AG08395 (cell line): ENCODE measurements at regions not wholly inside any gene's neighbourhood (a gene's known extent, or its start where the extent isn't known, plus 50 kb on each side); places are given as distances from the start of the nearest gene placed in this dataset.

Source experiments
- DNase-seq: peaks from one replicate; pipeline ENCODE4 v3.0.0; 2012; ENCODE audit warnings: mixed read lengths, low spot score

DNA sequence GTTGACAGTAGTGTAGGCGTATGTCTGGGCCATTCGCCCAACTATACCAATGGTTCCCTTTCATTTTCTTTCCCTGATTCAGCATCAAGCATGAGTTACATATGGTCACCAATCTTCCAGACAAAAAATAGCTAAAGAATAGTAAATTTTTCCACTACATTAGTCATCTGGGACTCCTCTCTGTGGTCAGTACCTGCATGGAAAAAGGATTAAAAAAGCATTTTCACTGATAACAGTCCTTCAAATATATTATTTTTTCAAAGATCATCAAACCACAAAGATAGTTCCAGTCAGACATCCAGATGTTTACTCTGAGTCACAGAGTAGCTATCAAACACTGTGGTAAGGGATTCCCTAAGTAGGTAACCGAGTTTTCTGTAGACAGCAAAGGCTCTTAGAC, 302.6 kb upstream of the SEMA3D start:
- DNase-seq = peak; percentile 54

DNA sequence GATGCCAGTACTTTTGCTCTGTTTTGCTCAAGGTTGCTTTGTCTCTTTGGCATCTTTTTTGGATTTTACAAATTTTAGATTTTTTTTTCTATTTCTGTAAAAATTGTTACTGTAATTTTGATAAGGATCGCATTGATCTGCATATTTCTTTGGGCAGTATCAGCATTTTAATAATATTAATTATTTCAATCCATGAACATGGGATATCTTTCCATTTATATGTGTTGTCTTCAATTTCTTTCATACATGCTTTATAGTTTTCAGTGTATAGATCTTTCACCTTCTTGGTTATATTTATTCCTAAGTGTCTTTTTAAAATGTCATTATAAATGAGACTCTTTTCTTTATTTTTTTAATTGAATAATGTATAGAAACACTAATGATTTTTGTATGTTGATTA, 301.6 kb upstream of the SEMA3D start:
- DNase-seq = no peak

DNA sequence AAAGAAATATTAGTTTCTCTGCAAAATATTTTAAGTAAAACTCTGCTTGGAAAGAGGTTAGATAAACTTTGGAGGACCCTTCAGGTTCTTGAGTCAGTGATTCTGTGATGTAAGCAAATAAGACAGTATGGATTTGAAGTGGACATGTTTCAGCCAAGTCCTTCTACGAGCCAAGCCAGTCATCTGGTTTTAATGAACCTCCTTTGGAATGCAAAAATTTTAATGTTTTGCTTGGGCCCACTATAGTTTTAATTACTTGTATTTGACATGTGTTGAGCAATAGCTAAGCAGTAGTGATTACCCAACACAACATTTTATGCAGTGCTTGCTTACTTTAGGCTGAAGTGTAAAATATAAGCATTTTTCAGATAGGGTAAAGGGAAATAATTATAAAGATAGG, 296.3 kb upstream of the SEMA3D start:
- DNase-seq = peak; percentile 40

DNA sequence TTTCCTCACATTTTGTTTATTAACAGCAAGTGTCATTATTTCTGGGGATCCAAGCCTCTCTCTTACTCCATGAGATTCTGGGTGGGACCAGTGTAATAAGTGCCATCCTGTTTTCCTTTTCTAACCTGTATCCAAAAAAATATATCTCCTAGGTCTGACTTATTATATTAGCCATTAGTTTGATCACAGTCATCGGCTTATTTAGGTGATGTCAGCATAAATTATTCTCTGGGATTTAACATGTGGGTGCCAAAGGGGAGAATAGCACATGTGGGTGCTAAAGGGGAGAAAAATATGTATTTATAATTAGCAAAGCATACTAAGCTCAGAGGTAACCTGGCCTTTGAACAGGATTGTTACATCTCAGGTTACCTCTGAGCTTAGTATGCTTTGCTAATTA, 293.8 kb upstream of the SEMA3D start:
- DNase-seq = no peak

DNA sequence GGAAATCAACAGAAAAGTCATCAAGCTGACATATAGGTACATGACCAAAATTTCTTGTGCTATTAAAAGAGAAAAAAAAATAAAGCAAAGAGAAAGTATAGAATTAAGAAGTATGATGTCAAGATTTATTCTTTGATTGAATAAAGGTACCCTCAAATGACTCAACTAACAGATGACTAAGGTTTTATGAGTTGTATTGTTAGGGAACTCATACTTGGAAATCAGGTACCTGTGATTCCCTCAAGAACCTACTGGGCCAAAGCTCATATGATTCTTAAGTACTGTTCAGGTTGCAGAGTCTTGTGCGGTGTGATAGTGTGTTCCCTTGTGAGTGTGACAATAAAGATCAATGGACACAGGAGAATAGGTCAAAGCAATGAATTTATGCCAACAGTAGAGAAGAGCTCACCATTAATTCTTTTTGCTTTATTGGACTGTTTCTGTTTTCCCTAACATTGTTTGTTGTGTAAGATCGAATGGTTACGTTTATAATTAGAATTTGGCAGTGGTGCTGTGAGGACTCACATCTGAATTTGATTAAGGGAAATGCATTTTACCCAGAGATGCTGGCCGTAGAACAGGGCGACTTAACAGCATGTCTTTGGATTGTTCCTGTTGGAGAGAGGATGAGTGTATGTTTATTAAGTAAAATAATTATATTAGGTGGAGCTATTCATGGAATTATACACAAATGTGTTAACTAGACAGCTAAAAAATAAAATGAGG, 293.2 kb upstream of the SEMA3D start:
- DNase-seq = peak; percentile 70

DNA sequence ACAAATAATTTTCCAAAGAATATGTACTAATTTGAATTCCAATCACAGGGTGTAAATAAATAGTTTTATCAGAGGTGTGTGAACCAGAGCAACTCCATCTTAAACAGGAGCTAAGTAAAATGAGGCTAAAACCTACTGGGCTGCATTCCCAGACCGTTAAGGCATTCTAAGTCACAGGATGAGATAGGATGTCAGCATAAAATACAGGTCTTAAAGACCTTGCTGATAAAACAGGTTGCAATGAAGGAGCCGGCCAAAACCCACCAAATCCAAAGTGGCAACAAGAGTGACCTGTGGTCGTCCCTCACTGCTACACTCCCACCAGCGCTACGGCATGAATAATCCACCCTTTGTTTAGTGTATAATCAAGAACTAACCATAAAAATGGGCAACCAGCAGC, 291.7 kb upstream of the SEMA3D start:
- no peak for DNase-seq

DNA sequence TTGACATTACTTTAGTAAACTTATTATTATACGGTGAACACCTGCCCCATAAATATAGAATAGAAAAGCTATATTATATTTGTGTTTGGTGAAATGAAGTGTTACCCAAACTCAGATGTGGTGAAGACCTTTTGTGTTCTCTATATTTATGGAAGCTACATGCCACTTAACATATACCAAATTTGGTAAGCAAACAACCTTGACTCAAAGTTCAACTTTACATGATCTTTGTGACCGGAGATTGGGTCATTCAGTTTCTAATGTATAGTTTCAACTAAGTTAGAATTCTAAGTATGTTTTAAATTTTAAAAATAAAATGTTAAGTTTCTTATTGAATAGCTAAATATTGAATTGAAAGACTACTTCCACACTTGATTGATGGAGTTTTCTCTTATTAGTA, 288.6 kb upstream of the SEMA3D start:
- DNase-seq = no peak

DNA sequence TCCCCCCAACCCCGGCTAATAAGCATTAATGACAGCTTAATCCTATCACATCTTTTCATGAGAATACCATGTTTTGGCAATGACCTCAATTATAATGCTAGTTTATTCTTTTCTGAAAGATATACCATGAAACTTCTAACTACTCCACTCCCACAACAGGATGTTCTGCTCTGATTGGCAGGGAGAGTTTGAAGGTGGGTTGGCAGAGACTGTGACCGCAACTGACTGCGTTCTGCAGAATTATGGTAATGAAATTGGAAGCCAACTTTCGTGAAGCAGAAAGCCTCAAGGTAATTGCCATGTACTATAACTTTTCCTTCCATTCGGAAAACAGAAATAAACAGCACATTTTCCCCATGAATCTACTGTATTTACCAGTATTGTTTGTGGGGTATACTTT, 288.2 kb upstream of the SEMA3D start:
- DNase-seq = no peak

DNA sequence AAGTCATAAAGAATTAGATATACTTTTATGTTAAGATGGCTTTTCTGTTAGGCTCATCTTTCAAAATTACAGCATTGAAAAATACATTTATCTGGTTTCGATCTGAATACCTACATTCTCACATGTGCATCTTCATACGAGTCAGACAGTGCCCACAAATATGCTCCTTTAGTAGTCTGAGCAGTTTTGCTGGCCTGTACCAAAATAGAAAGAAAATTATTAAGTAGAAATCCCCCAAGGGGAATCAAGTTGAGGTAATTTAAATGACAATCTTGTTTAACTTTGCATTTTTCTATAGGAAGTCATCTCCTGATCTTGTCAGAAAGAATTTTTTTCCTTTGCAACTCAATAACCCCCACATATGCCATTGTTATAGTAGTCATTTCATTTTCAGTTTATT, 287.4 kb upstream of the SEMA3D start:
- DNase-seq = no peak

DNA sequence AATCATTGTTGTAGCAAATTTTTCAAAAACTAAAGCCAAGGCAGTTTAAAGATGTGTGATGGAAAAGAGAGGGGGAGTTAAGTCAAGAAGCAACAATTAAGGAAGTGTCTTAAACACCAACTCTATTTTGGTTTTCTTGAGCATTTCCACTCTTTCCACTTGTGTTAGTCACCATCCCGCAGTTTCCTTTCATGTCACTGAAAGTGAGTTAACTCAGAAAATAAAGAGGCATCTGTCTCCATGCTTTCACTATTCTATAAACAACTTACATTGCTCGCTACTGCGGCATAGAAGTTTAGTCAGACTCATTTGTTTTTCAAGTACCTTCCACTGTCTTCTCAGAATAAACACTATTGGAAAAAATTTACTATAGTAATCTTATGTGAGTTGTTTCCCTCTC, 284.9 kb upstream of the SEMA3D start:
- DNase-seq = peak; percentile 7

DNA sequence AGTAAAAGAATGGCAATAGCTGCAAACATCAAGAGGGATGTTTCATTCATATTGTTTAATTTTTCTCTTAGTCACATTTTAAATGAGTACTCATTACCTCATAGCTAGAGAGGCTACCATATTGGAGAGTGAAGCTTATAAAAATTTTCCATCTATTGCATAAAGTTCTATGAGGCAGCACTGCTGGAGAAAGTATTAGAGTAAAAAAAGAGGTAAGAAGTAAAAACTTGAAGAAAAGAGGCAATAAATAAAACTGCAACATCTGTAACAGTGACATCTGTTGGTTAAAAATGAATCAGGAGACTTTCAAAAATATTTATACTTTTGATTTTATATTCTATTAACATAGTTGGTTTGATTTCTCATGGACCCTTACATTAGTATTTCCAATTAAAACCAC, 284.5 kb upstream of the SEMA3D start:
- DNase-seq = no peak

DNA sequence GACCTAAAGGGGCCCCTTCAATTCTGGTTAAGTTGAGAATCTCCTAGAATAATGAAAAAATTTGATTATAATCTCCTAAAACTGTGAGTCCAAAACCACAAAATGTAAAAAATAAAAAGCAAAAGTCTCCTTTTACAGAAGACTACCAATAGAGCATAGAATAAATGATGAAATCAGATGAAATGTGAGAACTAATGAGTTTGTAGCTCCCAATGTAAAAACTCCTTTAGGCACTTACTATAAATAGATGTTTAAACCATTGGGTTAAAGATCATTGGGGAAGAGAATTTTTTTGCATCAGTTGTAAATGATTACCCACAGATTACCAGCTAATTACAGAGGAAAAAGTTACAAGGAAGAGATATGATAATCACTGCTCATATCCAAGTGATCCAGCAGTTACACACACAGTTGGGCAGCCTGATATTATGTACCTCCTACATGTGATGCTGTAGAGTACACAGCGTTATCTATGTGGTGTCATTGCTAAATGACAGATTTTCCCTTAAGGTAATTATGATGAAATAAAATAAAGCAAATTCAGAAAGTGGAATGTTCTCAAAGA, 282.7 kb upstream of the SEMA3D start:
- DNase-seq = no peak

DNA sequence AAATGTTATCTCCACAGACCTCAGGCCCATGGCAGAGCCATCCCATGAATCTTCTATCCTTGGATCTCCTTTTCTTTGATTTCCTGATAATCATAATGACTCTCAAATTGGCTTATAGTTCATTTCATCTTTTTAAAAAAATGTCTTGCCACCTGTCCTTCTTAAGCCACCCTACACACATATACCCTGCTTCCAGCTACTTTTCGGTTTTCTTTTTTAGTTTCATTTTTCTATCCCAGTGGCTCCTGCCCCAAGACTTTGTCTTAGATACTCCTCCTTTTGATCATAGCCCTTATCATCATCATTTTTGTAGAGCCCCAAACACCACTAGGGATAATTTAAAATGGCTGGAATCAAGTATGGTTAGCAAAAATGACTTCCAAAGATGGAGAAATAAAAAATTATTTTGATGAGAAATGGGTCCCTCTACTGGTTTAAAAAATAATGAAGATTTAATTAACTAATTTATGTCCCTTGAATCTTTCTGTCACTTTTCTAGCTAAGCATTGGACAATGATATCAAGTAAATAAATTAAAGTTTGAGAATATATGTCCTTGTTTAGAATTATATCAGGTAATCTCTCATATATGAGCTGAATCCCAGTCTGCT, 277.3 kb upstream of the SEMA3D start:
- DNase-seq = peak; percentile 2

DNA sequence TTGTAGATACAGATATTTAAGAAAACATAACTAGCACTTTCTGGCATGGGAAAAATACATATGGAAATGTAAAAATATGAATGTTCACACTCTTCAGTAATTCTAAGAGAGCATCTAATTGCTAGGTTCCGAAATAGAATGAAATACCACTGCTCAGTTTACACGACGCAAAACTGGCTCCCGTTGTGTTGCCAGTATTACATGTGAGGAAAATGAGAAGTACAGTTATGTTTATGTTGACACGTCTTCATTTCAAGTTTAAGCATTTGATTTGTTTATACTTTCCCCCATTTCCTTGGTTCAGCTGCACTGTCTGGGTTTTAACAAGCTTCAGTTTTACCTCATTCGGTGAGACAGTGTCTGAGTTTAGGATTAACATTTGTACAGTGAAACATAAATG, 275.8 kb upstream of the SEMA3D start:
- no peak for DNase-seq

DNA sequence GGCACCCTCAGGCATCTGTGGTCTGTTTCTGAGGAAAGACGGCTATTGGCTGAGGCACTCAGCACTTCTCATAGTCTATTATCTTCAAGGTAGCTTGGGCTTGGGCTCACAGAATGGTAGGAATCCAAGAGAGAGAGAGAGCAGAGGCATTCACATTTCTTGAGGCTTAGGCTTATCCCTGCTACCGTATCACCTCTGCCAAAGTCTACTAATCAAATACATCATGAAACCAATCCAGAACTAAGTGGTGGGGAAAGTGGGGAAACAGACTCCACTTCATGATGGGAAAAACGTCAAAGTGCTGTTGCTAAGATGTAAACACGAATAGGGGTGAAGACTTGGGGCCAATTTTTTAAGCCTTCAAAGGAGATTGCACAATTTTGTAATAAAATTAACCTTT, 271.1 kb upstream of the SEMA3D start:
- DNase-seq = no peak

DNA sequence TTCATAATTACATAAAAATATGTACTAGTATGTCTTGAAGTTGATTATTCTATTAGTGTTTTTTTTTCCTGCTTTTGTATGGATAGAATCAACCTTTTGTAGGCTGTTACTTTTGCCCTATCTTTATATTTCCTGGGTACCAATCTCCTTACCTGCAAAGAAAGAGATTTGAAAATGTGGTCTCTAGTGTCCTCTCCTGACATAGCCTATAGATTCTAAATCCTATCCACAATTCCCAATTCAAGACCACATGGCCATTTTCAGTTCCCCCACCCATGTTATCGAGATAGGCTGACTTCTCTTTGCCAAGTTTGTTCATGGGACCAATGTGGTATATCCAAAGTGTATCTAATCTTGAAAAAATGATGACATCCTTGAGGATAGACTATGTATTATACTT, 269.4 kb upstream of the SEMA3D start:
- no peak for DNase-seq

DNA sequence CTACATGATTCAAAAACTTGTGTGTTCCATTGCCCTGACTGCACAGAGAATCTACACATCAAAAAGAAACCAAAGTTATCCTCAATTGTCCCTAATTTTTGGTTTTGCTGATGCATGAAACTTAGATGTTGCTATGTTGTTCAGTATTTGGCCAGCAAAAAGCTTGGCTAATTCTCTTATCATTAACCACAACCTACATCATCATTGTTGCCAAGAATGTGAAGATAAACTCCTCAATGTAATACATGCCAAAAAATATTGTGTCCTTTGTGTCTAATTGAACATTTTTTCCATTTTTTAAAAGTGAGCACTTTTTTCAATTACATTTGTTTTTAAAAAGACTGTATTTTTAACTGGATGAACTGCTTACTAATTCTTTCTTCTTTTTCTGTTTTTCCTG, 268.0 kb upstream of the SEMA3D start:
- no peak for DNase-seq

DNA sequence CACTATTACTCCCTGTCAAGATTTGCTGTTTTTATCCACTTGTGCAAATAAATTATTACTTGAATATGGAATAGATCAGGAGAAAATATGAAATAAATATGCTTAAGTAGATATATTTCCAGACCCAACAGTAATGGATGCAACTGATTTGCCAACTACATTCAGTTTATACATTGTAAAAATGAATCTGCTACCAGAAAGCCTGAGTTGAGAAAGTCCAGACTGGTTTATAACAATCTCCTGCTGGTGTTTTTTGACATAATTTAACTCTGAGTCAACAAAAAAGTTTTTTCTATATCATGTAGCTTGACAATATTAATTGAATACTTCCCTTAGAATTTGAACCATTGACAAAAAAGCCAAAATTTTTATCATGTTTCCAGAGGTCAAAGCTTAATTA, 265.8 kb upstream of the SEMA3D start:
- no peak for DNase-seq

DNA sequence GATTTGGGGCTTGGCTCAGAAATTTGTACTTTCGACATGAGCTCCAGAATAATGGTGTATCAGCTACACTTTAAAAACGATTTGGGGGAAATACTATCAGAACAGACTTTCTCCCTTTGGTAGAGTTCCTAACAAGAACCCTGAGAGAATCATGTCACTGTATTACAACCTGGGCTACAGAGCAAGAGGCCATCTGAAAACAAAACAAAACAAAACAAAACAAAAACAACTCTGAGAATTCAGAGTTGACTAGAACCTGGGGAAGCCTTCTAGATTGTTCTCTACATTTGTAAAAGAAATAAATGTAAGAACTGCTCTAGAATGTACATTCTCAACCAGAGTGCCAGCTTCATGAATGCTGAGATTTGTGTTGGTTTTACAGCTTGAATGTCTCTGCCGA, 262.6 kb upstream of the SEMA3D start:
- no peak for DNase-seq

DNA sequence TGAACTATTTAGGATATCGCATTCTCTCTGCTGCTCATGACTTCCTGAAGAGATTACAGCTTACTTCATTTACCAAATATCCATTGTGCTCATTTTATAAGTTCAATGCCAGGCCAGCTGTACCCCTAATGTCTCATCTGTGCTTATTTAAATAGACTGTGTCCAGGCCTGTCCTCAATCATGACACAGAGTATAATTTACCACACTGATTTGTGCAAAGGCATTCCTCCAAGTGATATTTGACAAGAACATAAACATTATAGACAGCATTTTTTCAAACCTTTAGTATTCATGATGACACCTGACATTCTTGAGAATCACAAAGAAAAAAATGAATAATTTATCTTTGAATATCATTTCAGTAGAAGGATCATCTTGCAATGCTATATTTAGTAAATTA, 260.1 kb upstream of the SEMA3D start:
- DNase-seq = no peak

DNA sequence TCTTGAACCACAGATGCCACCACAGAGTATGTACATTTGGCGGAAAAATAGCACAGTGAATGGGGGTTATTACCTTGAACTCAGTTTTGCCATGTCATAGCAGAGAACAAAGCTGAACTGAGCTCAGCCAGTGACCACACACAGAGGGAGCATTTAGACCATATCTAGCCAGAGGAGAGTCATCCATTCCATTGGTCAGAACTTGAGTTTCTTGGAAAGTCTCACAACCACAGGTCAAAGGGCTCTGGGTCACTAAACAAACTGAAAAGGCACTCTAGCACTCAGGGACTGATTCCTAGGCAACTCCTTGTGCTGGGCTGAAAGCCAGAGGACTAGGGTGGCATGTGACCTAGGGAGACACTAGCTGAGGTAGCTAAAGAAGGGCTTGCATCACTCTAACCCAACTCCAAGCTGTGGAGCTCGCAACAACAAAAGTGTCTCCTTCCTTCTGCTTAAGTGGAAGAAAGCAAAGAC, 239.7 kb upstream of the SEMA3D start:
- no peak for DNase-seq

DNA sequence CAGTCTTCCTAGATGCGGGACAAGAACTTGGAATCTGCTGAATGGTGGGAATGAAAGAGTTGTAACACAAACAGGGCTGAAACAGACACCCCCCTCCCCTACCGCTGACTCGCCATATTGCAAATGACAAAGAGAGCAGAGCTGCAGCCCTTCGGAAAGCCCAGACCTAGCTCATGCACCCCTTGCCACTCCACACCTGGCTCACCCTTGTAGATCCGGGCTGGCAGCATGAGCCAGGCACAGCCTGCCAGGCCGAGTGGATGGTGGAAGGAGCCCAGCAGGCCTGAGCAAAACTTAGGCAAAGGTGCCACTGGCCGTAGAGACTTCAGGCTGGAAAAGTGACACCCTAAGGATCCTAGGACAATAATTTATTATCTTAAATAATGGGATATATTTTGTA, 237.4 kb upstream of the SEMA3D start:
- DNase-seq = no peak

DNA sequence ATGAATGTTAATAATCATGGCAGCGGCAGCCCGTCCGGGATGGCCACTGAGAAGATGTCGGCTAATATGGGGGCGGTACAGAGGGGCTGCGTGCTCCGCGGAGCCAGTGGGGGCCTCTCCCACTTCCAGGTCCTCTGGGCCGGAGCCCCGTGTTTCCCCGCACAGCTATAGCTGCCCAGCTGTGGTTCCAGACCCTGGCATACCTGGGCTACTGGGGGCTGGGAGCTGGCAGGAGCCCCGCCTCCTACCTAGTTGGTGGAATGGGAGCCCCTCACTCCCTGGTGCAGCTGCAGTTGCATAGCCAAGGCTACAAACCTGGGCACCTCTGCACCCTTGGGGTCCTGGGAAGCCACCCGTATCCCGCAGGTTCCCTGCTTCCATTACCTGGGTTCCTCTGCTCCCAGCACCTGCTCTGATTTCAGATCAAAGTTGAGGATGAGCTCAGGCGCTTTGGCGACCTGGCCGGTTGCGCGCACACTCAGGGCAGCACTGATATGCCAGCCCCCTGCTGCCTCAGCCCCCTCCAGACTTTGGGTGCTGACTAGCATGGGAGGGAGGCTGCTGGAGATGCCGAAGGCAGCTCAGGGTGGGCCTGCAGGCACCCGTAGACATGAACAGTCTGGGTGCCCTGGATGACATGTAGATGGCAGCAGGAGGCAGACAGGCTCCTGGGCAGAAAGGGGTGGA, 236.5 kb upstream of the SEMA3D start:
- no peak for DNase-seq
